OCI-LY7 (cell line): ENCODE measurements at regions not wholly inside any gene's neighbourhood (a gene's known extent, or its start where the extent isn't known, plus 50 kb on each side); places are given as distances from the start of the nearest gene placed in this dataset.

Experiments
- EZH2phosphoT487 ChIP-seq: fragments of 200-600 bp; sonication (generic); IDR thresholded peaks from 2 replicates; pipeline ENCODE4 v1.6.1; 2018; ENCODE audit warnings: low read depth, borderline replicate concordance, mild to moderate bottlenecking, mixed run types, antibody characterized with exemption, low read length, moderate library complexity, mixed read lengths
- TF ChIP-seq, protein P1 (sequence below): fragments of 200-600 bp; sonication (generic); conservative IDR thresholded peaks from 2 replicates; pipeline ENCODE4 v1.5.1; 2014; ENCODE audit warnings: mild to moderate bottlenecking, antibody characterized with exemption, low read length, moderate library complexity, mixed read lengths

- TF ChIP-seq EZH2phosphoT487: no peak
- TF ChIP-seq, protein P1, sequence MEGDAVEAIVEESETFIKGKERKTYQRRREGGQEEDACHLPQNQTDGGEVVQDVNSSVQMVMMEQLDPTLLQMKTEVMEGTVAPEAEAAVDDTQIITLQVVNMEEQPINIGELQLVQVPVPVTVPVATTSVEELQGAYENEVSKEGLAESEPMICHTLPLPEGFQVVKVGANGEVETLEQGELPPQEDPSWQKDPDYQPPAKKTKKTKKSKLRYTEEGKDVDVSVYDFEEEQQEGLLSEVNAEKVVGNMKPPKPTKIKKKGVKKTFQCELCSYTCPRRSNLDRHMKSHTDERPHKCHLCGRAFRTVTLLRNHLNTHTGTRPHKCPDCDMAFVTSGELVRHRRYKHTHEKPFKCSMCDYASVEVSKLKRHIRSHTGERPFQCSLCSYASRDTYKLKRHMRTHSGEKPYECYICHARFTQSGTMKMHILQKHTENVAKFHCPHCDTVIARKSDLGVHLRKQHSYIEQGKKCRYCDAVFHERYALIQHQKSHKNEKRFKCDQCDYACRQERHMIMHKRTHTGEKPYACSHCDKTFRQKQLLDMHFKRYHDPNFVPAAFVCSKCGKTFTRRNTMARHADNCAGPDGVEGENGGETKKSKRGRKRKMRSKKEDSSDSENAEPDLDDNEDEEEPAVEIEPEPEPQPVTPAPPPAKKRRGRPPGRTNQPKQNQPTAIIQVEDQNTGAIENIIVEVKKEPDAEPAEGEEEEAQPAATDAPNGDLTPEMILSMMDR: no peak
Measured at GRCh38 chr4:28845158-28845557, 1875.0 kb upstream of the PCDH7 start.
